ENCODE measurements at regions not wholly inside any gene's neighbourhood (a gene's known extent, or its start where the extent isn't known, plus 50 kb on each side); places are given as distances from the start of the nearest gene placed in this dataset.

DNA sequence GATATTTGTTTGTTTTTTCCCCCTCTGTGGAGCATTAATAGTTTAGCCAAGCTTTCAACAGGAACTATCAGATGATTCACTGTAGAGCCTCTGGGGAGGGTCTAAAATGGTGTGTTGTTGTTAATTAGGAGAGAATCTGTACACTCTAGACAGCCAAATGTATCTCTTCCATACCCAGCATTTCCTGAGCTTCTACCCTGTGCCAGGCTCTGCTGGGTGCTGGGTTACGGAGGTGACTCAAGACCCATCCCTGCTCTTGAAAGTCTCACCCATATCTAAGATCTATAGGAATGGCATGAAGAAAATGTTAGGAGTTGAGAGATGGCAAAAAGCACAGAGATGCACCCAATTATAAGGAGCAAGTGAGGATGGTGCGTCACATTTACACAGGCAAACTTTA lies 245.8 kb downstream of the C12orf75 start:
- Histone ChIP-seq H3K4me3 (replicated peaks; ENCODE audit: low read depth, low read length) (no peak overlapping the region), H3K27me3 (replicated peaks; ENCODE audit: control insufficient read depth, insufficient read depth, low read length) (no peaks in the 10 kb centered on the region; the same call in 1 of the 2 replicates), H3K36me3 (ENCODE audit: control insufficient read depth, insufficient read depth, low read length) (no peaks in the 10 kb centered on the region)
- DNase-seq (ENCODE audit: extremely low read depth, insufficient read length): no peak
- TF ChIP-seq, protein P1, sequence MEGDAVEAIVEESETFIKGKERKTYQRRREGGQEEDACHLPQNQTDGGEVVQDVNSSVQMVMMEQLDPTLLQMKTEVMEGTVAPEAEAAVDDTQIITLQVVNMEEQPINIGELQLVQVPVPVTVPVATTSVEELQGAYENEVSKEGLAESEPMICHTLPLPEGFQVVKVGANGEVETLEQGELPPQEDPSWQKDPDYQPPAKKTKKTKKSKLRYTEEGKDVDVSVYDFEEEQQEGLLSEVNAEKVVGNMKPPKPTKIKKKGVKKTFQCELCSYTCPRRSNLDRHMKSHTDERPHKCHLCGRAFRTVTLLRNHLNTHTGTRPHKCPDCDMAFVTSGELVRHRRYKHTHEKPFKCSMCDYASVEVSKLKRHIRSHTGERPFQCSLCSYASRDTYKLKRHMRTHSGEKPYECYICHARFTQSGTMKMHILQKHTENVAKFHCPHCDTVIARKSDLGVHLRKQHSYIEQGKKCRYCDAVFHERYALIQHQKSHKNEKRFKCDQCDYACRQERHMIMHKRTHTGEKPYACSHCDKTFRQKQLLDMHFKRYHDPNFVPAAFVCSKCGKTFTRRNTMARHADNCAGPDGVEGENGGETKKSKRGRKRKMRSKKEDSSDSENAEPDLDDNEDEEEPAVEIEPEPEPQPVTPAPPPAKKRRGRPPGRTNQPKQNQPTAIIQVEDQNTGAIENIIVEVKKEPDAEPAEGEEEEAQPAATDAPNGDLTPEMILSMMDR (IDR thresholded peaks at IDR 0.05; ENCODE audit: insufficient read depth, low read length, poor library complexity, severe bottlenecking): no peak

DNA sequence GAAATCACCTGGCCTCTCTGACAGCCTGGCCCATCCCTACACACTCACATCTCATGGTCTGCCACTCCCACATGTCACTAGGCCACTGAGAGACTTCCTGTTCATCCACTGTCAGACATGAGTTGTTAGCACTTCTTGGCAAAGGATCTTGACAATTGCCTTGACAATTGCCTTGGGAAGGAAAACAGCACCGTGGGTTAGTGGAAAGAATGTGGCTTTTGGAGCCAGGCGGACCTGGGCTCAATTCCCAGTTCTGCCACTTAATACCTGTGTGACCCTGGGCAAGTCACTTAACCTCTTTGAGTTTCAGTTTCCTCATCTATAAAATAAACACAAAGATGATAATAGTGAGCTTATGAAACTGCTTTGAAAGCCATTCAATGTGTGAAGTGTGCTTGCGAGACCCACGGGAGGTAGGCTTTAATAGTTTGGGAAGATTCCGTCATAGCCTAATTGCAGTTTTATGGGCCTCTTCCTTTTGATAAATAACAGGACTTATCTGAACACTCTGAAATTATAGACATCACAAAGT lies 250.4 kb downstream of the C12orf75 start:
- H3K36me3 ChIP-seq (ENCODE audit: control insufficient read depth, insufficient read depth, low read length): no peaks in the 10 kb centered on the region
- H3K27me3 ChIP-seq (replicated peaks; ENCODE audit: control insufficient read depth, insufficient read depth, low read length): no peaks in the 10 kb centered on the region
- TF ChIP-seq, protein P1 (IDR thresholded peaks at IDR 0.05; ENCODE audit: insufficient read depth, low read length, poor library complexity, severe bottlenecking): no peak
- no peak overlapping the region for H3K4me3 ChIP-seq (replicated peaks; ENCODE audit: low read depth, low read length)
- DNase-seq (ENCODE audit: extremely low read depth, insufficient read length): no peak

DNA sequence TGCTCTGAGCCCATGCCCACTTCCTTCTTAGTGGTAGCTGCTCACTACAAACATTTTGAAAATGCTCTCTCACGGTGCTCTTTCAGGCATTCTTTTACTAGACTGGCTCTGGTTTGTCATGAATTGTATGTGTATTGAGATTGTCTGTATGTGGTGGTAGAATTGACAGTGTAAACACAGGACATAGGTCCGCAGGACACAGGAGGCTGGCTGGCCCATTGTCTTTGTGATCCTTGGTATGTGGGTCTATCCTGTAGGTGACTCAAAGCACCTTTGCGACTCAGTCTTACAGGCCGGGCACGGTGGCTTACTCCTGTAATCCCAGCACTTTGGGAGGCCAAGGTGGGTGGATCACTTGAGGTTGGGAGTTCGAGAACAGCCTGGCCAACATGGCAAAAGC lies 250.9 kb downstream of the C12orf75 start:
- DNase-seq (ENCODE audit: extremely low read depth, insufficient read length): no peak
- TF ChIP-seq, protein P1 (IDR thresholded peaks at IDR 0.05; ENCODE audit: insufficient read depth, low read length, poor library complexity, severe bottlenecking): no peak
- H3K4me3 ChIP-seq (replicated peaks; ENCODE audit: low read depth, low read length): no peak overlapping the region
- no peaks in the 10 kb centered on the region for H3K27me3 ChIP-seq (replicated peaks; ENCODE audit: control insufficient read depth, insufficient read depth, low read length)
- H3K36me3 ChIP-seq (ENCODE audit: control insufficient read depth, insufficient read depth, low read length): no peaks in the 10 kb centered on the region

DNA sequence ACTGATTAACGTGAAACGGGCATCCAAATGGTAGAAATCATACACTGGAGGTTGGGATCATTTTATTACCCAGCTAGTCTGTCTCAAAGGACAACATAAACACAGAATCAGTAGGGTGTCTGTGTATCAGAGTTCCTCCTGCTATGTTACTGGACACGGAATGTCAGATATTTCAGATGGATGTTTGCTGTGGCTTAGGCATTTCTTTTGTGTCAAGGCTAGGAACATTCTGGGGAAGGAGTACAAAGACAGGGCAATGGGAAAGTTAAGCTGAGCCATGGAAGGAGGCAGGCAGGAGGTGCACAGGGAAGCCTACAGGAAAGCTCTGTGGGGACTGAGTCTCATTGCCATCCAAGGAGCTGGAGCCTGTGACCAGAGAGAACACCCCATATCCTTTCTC lies 254.6 kb downstream of the C12orf75 start:
- no peak for DNase-seq (ENCODE audit: extremely low read depth, insufficient read length)
- Histone ChIP-seq H3K4me3 (replicated peaks; ENCODE audit: low read depth, low read length) (no peak overlapping the region), H3K27me3 (replicated peaks; ENCODE audit: control insufficient read depth, insufficient read depth, low read length) (no peaks in the 10 kb centered on the region), H3K36me3 (ENCODE audit: control insufficient read depth, insufficient read depth, low read length) (no peaks in the 10 kb centered on the region)
- TF ChIP-seq, protein P1 (IDR thresholded peaks at IDR 0.05; ENCODE audit: insufficient read depth, low read length, poor library complexity, severe bottlenecking): no peak

DNA sequence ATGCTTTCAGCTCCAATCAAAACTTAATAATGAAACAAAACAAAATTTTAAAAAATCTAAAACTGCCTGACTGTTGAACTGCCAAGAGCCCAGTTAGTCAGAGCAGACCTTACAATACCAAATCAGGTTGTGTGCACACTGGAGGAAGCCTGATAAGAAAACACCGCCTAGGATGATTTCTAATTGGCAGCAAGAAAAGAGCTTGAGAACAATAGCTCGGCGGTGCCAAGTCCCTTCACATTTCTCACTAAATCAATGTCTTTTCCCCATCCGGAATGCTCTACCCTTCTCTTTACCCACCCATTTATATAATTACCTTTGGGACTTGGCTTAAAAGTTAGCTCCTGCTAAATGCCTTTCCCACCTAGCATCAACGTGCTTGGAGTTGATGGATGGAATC lies 256.7 kb downstream of the C12orf75 start:
- Histone ChIP-seq H3K4me3 (replicated peaks; ENCODE audit: low read depth, low read length) (no peak overlapping the region), H3K36me3 (ENCODE audit: control insufficient read depth, insufficient read depth, low read length) (no peaks in the 10 kb centered on the region), H3K27me3 (replicated peaks; ENCODE audit: control insufficient read depth, insufficient read depth, low read length) (no peaks in the 10 kb centered on the region; the same call in 1 of the 2 replicates)
- no peak for DNase-seq (ENCODE audit: extremely low read depth, insufficient read length)
- TF ChIP-seq, protein P1 (IDR thresholded peaks at IDR 0.05; ENCODE audit: insufficient read depth, low read length, poor library complexity, severe bottlenecking): no peak

GRCh38 chr12:105588106-105588505 lies 257.6 kb downstream of the C12orf75 start:
- H3K36me3 ChIP-seq (ENCODE audit: control insufficient read depth, insufficient read depth, low read length): no peaks in the 10 kb centered on the region
- TF ChIP-seq, protein P1 (IDR thresholded peaks at IDR 0.05; ENCODE audit: insufficient read depth, low read length, poor library complexity, severe bottlenecking): no peak
- H3K4me3 ChIP-seq (replicated peaks; ENCODE audit: low read depth, low read length): no peak overlapping the region
- no peaks in the 10 kb centered on the region; the same call in 1 of the 2 replicates for H3K27me3 ChIP-seq (replicated peaks; ENCODE audit: control insufficient read depth, insufficient read depth, low read length)
- no peak for DNase-seq (ENCODE audit: extremely low read depth, insufficient read length)
